ENCODE measurements at regions not wholly inside any gene's neighbourhood (a gene's known extent, or its start where the extent isn't known, plus 50 kb on each side); places are given as distances from the start of the nearest gene placed in this dataset.

GRCh38 chr16:73951481-73951880 is 345.1 kb upstream of the PSMD7 start:
- in situ Hi-C loops (cut with HindIII; ENCODE audit: extremely low pct_ligation_motif_present, low pct_unique_long_range_greater_than_20kb) (loop anchor here (10.0 kb wide), 1 partner anchor 387 kb away; no protein-coding TSS in a partner anchor), intact Hi-C loops (cut with micrococcal nuclease; ENCODE audit: unreplicated experiment) (no loop called here)
- ChIA-PET POLR2A (no interaction called here), CTCF (ENCODE audit: low intra/inter-chr PET ratio, low total read pairs) (no interaction called here)
- Histone ChIP-seq H3K9me3 (ENCODE audit: low read length) (no peaks in the 10 kb centered on the region), H3K27ac (ENCODE audit: extremely low read length, insufficient read depth, low read length) (no peak overlapping the region), H3K4me2 (ENCODE audit: low read depth, low read length) (no peak overlapping the region), H3K79me2 (ENCODE audit: insufficient read depth, low read length) (no peaks in the 10 kb centered on the region), H2AFZ (ENCODE audit: low read length) (no peak overlapping the region), H3K4me1 (ENCODE audit: insufficient read depth, low read length) (no peaks in the 10 kb centered on the region), H4K20me1 (ENCODE audit: insufficient read depth, low read length) (no peaks in the 10 kb centered on the region), H3K9ac (ENCODE audit: insufficient read depth, low read depth, low read length) (no peak overlapping the region), H3K4me3 (replicated peaks in 1 of 3; ENCODE audit: insufficient read depth in 1 of 3, low read depth in 2 of 3, low read length in 3 of 3) (no peak overlapping the region), H3K36me3 (replicated peaks in 1 of 2; ENCODE audit: control insufficient read depth in 1 of 2, insufficient read depth in 2 of 2, low read length in 2 of 2) (no peaks in the 10 kb centered on the region), H3K27me3 (ENCODE audit: control insufficient read depth in 1 of 2, insufficient read depth in 2 of 2, low read length in 2 of 2) (peaks cover 0 to 3% of the 10 kb centered on the region in 2 experiments; a peak in 1 of 5 replicates)
- BruUV-seq (replicated peaks), result no TSS peak
- DNase-seq (ENCODE audit: low spot score), result no peak
- no peak for ATAC-seq
- TF ChIP-seq ZNF770 (CRISPR knock-in tag; IDR thresholded peaks at IDR 0.05) (no peak), TRIM24 (CRISPR knock-in tag; IDR thresholded peaks at IDR 0.05) (no peak), MIER2 (CRISPR knock-in tag; IDR thresholded peaks at IDR 0.05) (no peak), ZNF83 (CRISPR knock-in tag; IDR thresholded peaks at IDR 0.05; ENCODE audit: borderline replicate concordance) (no peak), SMC3 (IDR thresholded peaks at IDR 0.05; ENCODE audit: low read length) (no peak), ZFP82 (CRISPR knock-in tag; IDR thresholded peaks at IDR 0.05; ENCODE audit: borderline replicate concordance) (no peak), ZFP36L1 (CRISPR knock-in tag; IDR thresholded peaks at IDR 0.05) (no peak), RORA (CRISPR knock-in tag; IDR thresholded peaks at IDR 0.05) (no peak), IRX3 (CRISPR knock-in tag; IDR thresholded peaks at IDR 0.05; ENCODE audit: borderline replicate concordance, low read depth) (no peak)
- FAIRE-seq, result no peak
- 2% methylated on average over 3 of the region's 3 CpGs for WGBS (ENCODE audit: low lambda C conversion rate)

Measured in HepG2 (cell line).